ENCODE measurements at regions not wholly inside any gene's neighbourhood (a gene's known extent, or its start where the extent isn't known, plus 50 kb on each side); places are given as distances from the start of the nearest gene placed in this dataset.

GRCh38 chr14:55889124-55889523, 229.1 kb upstream of the PELI2 start:
- no peak for FAIRE-seq

More at GRCh38 chr14:55889124-55889523, 229.1 kb upstream of the PELI2 start:
- no peak overlapping the region for H3K4me2 ChIP-seq (ENCODE audit: insufficient read depth, low read length)
- no peak for DNase-seq (ENCODE audit: low read depth, low spot score)
- no peaks in the 10 kb centered on the region for H3K9me3 ChIP-seq (replicated peaks; ENCODE audit: control insufficient read depth, insufficient read depth, low read length)
- dilution Hi-C loops (cut with MboI; ENCODE audit: extremely low pct_ligation_motif_present, low sequenced_read_pairs) (no loop called here), intact Hi-C loops (cut with micrococcal nuclease) (no loop called here)
- no TSS peak for BruUV-seq (replicated peaks)
- H2AFZ ChIP-seq (ENCODE audit: low read depth, low read length) = no peak overlapping the region
- H3K27ac ChIP-seq (ENCODE audit: insufficient read depth, low read depth, low read length) = no peak overlapping the region
- ChIA-PET POLR2A (no interaction called here), CTCF (no interaction called here)
- no peaks in the 10 kb centered on the region for H3K36me3 ChIP-seq (ENCODE audit: control insufficient read depth in 2 of 2, extremely low read depth in 1 of 2, insufficient read depth in 2 of 2, low read length in 2 of 2)
- H3K27me3 ChIP-seq (ENCODE audit: control insufficient read depth in 2 of 2, insufficient read depth in 2 of 2, low read length in 2 of 2) = peaks cover 12 to 15% of the 10 kb centered on the region in 2 experiments
- H3K79me2 ChIP-seq (ENCODE audit: control insufficient read depth, insufficient read depth, low read length) = no peaks in the 10 kb centered on the region
- no peaks in the 10 kb centered on the region for H3K4me1 ChIP-seq (ENCODE audit: control insufficient read depth, extremely low read depth, insufficient read depth, low read length)
- no peak overlapping the region for H3K9ac ChIP-seq (replicated peaks; ENCODE audit: extremely low read depth, insufficient read depth, low read length)
- H3K9me1 ChIP-seq (replicated peaks; ENCODE audit: control insufficient read depth, extremely low read depth, insufficient read depth, low read length) = no peaks in the 10 kb centered on the region
- H3K4me3 ChIP-seq (replicated peaks in 1 of 3; ENCODE audit: insufficient read depth in 1 of 3, low read depth in 1 of 3, low read length in 3 of 3) = no peak overlapping the region
- no peaks in the 10 kb centered on the region for H4K20me1 ChIP-seq (replicated peaks; ENCODE audit: control insufficient read depth, extremely low read depth, insufficient read depth, low read length)
- TF ChIP-seq MYC (IDR thresholded peaks at IDR 0.05; ENCODE audit: low read depth, low read length) = no peak
- TF ChIP-seq FOS (IDR thresholded peaks at IDR 0.05; ENCODE audit: borderline replicate concordance, insufficient read depth, low read length) = no peak
- no peak for TF ChIP-seq JUN (IDR thresholded peaks at IDR 0.05; ENCODE audit: borderline replicate concordance, insufficient read depth, insufficient read length, low read depth)
- TF ChIP-seq EZH2 (IDR thresholded peaks at IDR 0.05; ENCODE audit: borderline replicate concordance, low read depth, low read length, severe bottlenecking) = no peak
- TF ChIP-seq GATA2 (IDR thresholded peaks at IDR 0.05; ENCODE audit: insufficient read depth, insufficient read length, low read depth, low read length) = no peak
- no peak for TF ChIP-seq CTCF (IDR thresholded peaks at IDR 0.05; ENCODE audit: extremely low read depth in 1 of 2, insufficient read depth in 1 of 2, low read depth in 1 of 2, low read length in 2 of 2)
- TF ChIP-seq POLR2AphosphoS5 (IDR thresholded peaks at IDR 0.05; ENCODE audit: insufficient read depth, low read depth, low read length) = no peak
- no peak for TF ChIP-seq POLR2A (IDR thresholded peaks at IDR 0.05; ENCODE audit: low read depth, low read length)
- TF ChIP-seq MAX (IDR thresholded peaks at IDR 0.05; ENCODE audit: insufficient read depth, insufficient read length) = no peak
